ENCODE measurements at regions not wholly inside any gene's neighbourhood (a gene's known extent, or its start where the extent isn't known, plus 50 kb on each side); places are given as distances from the start of the nearest gene placed in this dataset.
A peak's percentile ranks its signal among the peaks of the same experiment; 100 is the strongest.

- DNase-seq (ENCODE audit: low read depth in 3 of 3, low spot score in 2 of 3), result no peak
Observed at GRCh38 chr3:102141096-102141927, 292.0 kb downstream of the NFKBIZ start.

GRCh38 chr3:102141928-102142239 is 292.6 kb downstream of the NFKBIZ start:
- DNase-seq (ENCODE audit: low read depth in 3 of 3, low spot score in 2 of 3), result no peak

DNA sequence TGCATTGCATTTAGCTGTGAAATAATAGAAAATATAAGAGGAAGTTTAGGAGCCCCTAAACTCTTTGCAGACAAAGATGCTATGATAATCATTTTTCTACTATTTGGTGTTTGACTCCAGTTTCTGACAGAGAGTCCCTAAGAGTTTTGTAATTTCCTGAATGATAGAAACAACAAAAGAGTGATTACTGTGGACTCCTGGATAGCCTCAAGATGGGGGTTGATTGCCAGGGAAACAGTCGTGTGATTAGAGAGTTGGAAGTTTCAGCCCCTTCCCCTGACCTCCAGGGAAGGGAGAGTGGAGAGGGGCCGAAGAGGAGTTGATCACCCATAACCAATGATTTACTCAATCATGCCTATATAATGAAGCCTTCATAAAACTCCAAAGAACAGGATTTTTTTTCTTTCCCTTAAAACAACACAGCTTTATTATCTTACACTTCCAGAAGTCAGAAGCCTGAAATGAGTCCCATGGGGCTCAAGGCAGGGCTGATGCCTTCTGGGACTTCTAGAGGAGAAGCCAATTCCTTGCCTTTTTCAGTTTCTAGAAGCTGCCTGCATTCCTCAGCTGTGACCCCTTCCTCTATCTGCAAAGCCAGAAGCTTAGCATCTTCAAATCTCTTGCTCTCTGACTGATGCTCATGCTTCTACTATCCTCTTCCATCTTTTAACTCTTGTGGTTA is 292.3 kb upstream of the ZPLD1 start:
- no peak for DNase-seq (ENCODE audit: low read depth in 3 of 3, low spot score in 2 of 3)

DNA sequence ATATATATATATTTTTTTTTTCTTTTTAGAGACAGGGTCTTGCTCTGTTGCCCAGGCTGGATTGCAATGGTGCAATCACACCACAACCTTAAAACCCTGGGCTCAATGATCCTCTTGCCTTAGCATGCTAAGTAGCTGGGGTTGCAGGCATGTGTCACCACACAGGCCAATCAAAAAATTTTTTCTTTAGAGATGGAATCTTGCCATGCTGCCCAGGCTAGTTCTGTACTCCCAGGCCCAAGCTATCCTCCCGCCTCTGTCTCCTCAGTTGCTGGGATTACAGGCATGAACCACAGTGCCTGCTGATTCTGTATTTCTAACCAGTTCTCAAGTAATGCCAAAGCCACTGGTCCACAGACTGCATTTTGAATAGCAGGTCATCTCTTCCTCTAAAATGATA is 291.3 kb upstream of the ZPLD1 start:
- DNase-seq (ENCODE audit: low read depth in 3 of 3, low spot score in 2 of 3), result no peak

DNA sequence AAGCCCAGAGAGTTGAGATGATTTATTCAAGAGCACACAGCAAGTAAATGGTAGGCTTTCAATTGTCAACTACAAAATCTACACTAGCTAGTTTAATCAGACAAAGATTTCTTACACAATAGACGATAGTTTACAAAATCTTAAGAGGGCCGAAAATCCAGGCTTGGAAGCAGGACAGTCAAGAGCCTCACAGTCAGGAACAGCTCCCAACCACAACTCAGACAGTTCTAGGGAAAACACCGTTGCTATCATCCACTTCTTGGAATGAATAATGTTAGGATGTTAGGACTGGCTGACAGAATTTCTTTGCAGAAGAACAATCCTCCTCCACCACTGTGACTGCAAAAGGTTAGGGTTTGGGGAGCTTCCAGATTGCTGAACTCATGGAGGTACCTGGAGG is 290.8 kb upstream of the ZPLD1 start:
- no peak for DNase-seq (ENCODE audit: low read depth in 3 of 3, low spot score in 2 of 3)

DNA sequence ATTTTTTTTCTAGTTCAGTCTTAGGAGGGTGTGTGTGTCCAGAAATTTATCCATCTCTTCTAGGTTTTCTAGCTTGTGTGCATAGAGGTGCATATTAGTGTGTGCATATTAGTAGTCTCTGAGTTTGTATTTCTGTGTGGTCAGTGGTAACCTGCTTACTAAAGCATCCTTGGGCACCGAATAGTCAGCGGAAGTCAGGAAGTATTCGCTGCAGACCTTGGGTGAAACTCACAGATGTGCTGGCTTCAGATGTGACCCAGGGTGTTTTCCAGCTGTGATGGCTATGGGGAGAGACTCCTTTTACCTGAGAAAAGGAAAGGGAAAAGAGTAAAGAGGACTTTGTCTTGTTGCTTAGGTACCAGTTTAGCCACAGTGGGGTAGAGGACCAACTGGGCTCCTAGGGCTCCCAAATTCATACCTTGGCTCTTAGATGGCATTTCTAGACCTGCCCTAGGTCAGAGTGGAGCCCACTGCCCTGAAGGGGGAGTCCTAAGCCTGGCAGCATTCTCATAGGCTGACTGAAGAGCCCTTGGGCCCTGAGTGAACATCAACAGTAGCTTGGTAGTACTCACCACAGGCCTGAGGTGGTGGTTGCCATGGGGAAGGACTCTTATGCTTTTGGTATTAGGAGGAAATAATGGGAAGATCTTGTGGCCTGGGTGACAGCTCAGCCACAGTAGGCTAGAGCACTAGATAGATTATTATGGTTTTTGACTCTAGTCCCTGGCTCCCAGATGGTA is 286.0 kb upstream of the ZPLD1 start:
- DNase-seq (ENCODE audit: low read depth in 3 of 3, low spot score in 2 of 3), result no peak

DNA sequence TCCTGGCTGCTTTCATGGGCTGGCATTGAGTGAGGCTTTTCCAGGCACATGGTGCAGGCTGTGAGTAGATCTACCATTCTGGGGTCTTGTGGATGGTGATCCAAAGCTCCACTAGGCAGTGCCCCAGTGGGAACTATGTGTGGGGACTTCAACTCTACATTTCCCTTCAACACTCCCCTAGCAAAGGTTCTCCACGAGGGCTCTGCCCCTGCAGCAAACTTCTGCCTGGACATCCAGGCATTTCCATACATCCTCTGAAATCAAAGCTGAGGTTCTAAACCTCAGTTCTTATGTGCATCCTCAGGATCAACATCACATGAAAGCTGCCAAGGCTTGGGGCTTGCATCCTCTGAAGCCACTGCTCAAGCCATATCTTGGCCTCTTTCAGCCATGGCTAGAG is 282.9 kb upstream of the ZPLD1 start:
- no peak for DNase-seq (ENCODE audit: low read depth in 3 of 3, low spot score in 2 of 3)

DNA sequence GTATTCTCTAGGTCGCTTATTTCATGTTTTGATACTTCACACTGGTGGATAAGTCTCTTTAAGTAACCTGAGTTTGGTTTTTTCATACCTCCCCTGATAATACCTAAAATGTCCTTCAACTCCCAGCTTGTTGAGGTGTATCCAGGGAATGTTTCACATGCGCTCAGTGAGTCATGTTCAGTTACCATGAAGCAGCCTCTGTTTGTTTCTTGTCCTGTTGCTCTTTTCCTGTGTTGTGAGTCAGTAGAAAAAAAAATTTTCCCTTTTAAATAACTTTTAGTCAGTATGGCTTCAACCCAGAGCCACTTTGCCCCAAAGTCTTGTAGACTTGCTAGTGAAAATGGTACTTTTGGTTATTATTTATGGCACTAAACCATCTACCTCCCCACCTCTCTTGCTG is 278.4 kb upstream of the ZPLD1 start:
- no peak for DNase-seq (ENCODE audit: low read depth in 3 of 3, low spot score in 2 of 3)

DNA sequence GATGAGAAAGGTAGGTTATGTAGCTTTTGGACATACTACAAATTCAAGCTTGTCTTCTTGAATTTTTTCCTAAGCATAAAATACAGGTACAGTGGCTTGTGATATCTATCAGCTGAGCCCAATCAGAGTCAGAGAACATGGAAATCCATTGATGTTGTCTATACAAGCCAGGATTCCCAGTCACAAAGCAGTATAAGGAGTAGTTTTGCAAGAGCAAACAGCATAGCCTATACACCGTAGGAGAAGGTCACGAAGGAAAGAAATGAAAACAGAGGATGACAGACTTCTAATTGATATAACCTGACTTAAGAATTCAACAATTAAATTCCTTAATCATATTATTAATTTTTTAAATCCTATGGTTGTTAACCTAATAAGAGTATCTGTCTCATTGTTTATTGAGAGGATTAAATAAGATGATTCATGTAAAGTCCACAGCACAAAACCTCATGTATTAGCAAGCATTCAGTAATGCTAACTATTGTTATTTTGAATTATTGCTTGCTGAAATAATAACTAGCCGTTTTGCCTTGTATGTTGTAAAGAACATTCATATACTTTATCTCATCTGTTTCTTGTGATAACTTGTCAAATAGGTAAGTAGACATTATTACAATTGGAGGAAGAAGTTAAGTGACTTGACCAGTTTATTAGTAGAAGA is 276.6 kb upstream of the ZPLD1 start:
- DNase-seq (ENCODE audit: low read depth in 3 of 3, low spot score in 2 of 3), result no peak

DNA sequence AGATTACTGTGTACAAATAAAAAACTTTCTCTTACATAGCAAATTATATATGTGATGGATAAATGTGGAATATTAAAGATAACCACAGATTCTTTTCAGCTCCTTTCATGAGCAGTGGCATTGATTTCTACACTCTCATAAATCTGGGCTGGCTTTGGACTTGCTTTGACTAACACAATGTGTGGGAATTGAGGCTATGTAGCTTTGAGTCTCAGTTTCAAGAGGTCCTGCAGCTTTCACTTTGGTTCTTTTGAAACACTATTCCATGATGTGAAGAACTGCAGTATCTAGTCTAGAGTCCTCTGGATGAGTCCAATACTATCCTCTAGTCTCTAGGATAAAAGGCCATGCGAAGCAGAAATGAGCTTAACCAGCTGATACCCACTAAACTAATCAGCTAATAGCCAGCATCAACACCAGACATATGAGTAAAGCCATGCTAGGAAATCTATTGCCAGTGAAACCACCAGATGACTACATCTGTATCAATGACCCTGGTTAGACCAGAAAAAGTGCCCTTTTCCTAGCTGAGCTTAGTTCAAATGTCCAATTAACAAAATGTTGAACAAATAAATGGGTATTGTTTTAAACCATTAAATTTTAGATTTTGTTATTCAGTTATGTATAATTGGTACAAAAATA is 274.9 kb upstream of the ZPLD1 start:
- no peak for DNase-seq (ENCODE audit: low read depth in 3 of 3, low spot score in 2 of 3)

GRCh38 chr3:102161384-102162006 is 273.3 kb upstream of the ZPLD1 start:
- no peak for DNase-seq (ENCODE audit: low read depth in 3 of 3, low spot score in 2 of 3)

DNA sequence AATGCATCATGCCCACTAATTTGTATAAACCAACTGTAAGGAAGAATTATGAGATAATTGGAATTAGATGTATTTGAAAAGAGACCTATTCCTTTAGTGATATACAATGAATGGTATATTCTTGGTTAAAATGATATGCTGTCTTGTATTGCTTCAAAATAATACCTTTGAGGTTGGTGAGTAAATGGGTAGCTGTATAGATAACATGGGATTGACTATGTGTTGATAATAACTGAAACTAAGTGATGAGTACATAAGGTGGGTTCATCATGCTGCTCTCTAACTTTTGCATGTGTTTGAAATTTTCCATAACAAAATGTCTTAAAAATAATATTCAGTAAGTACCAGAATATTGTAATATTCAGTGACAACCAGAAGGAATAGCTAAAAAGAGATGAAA is 272.6 kb upstream of the ZPLD1 start:
- no peak for DNase-seq (ENCODE audit: low read depth in 3 of 3, low spot score in 2 of 3)

GRCh38 chr3:102163039-102163817 is 271.6 kb upstream of the ZPLD1 start:
- peak; percentile 37 to 65 (median 45) for DNase-seq (ENCODE audit: low read depth in 3 of 3, low spot score in 2 of 3)

GRCh38 chr3:102163818-102164154 is 271.0 kb upstream of the ZPLD1 start:
- no peak for DNase-seq (ENCODE audit: low read depth in 3 of 3, low spot score in 2 of 3)

GRCh38 chr3:102165367-102165766 is 269.4 kb upstream of the ZPLD1 start:
- DNase-seq (ENCODE audit: low read depth in 3 of 3, low spot score in 2 of 3), result no peak

DNA sequence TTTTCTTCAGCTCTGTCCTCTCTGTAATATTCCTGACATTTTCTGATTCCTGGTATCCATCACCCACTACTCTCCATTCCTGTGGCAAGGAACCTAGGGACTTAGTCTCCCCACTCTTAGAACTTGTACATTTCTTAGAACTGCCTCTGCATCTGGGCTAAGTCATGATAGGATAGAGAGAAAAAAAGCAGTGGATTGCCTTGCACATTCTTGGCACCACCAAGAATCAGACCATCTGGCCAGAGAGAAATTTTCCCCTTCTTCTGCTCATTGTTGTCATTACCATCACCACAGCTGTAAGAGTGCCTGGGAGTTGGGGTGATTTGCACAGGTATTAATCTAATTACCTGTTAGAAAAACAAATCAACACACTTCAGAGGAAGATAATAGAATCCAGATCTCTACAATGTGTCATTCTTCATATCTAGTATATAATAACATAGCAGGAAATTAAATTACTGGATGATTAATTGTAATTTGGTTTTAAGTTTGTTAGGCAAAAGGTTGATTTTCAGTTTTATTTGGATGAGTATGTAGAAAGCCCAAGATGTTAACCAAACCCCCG is 264.8 kb upstream of the ZPLD1 start:
- DNase-seq (ENCODE audit: low read depth in 3 of 3, low spot score in 2 of 3), result no peak

- no peak for DNase-seq (ENCODE audit: low read depth in 3 of 3, low spot score in 2 of 3)
Observed at GRCh38 chr3:102170545-102170944, 264.3 kb upstream of the ZPLD1 start.

GRCh38 chr3:102174312-102174712 is 260.5 kb upstream of the ZPLD1 start:
- no peak for DNase-seq (ENCODE audit: low read depth in 3 of 3, low spot score in 2 of 3)

DNA sequence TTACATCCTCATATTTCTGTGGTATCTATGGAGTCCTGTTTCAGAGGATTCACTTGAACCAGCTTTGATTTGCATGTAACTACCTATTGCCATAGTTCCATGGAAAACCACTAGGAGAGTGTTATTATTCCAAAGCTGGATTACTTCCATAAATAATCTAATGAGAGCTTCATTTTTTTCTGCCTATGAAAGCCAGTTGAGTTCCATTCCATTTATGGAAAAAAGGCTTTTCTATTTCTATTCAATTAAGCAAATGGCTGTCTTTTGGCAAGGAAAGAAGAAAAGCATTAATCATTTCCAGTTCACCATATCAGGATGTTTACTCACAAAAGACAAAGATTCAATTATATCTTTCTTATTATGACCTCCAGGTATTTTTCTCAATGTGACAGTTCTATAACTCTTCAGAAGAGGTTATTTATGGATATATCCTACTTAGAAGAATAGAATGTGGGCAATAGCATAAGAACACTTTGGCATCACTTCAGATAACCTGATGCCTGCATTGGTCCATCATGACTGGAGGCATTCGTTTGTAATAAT is 259.9 kb upstream of the ZPLD1 start:
- no peak for DNase-seq (ENCODE audit: low read depth in 3 of 3, low spot score in 2 of 3)

Measured in right renal cortex interstitium (tissue), 3 donors.